H9 (cell line): ENCODE measurements at regions not wholly inside any gene's neighbourhood (a gene's known extent, or its start where the extent isn't known, plus 50 kb on each side); places are given as distances from the start of the nearest gene placed in this dataset.

Experiments
- DNase-seq: peaks from one replicate; pipeline ENCODE4 v3.0.0-alpha.2; 2017
- H2AFZ ChIP-seq: one replicate; pipeline ENCODE4 v1.6.1; 2013; ENCODE audit warnings: mild to moderate bottlenecking, low read length, control low read depth, moderate library complexity
- H2AK5ac ChIP-seq: 2 replicates; pipeline ENCODE4 v1.6.1; 2013; ENCODE audit warnings: low read length, control low read depth, mixed read lengths; ENCODE audit not compliant: insufficient read length
- H2BK120ac ChIP-seq: one replicate; pipeline ENCODE4 v1.6.1; 2013; ENCODE audit warnings: low read depth, mild to moderate bottlenecking, low read length, control low read depth, inconsistent platforms; ENCODE audit not compliant: poor library complexity, severe bottlenecking
- H2BK12ac ChIP-seq: 2 replicates; pipeline ENCODE4 v1.6.1; 2013; ENCODE audit warnings: low read length, control low read depth, mixed read lengths, low read depth; ENCODE audit not compliant: insufficient read length
- H2BK15ac ChIP-seq: 2 replicates; pipeline ENCODE4 v1.6.1; 2013; ENCODE audit warnings: low read depth, low read length, control low read depth
- H2BK20ac ChIP-seq: one replicate; pipeline ENCODE4 v1.6.1; 2013; ENCODE audit warnings: low read depth, mild to moderate bottlenecking, low read length, control low read depth, inconsistent platforms; ENCODE audit not compliant: poor library complexity, severe bottlenecking
- H2BK5ac ChIP-seq: 2 replicates; pipeline ENCODE4 v1.6.1; 2013; ENCODE audit warnings: low read length, control low read depth, mixed read lengths; ENCODE audit not compliant: insufficient read length
- H3K14ac ChIP-seq: 2 replicates; pipeline ENCODE4 v1.6.1; 2013; ENCODE audit warnings: low read length, control low read depth; ENCODE audit not compliant: insufficient read depth
- H3K18ac ChIP-seq: 2 replicates; pipeline ENCODE4 v1.6.1; 2013; ENCODE audit warnings: low read depth, mild to moderate bottlenecking, mixed read lengths, low read length, control low read depth; ENCODE audit not compliant: insufficient read length
- H3K23ac ChIP-seq: 2 replicates; pipeline ENCODE4 v1.6.1; 2013; ENCODE audit warnings: low read length, control low read depth, mixed read lengths, low read depth; ENCODE audit not compliant: insufficient read length
- H3K23me2 ChIP-seq: 2 replicates; pipeline ENCODE4 v1.6.1; 2013; ENCODE audit warnings: low read depth, mild to moderate bottlenecking, mixed read lengths, low read length, control low read depth; ENCODE audit not compliant: insufficient read length, poor library complexity, severe bottlenecking
- H3K27ac ChIP-seq: 2 replicates; pipeline ENCODE4 v1.5.1; 2013; ENCODE audit warnings: low read length, control low read depth, mixed read lengths, low read depth; ENCODE audit not compliant: insufficient read length
- H3K27me3 ChIP-seq: 2 replicates; pipeline ENCODE4 v1.6.1; 2013; ENCODE audit warnings: low read length, control low read depth, inconsistent platforms; ENCODE audit not compliant: insufficient read depth
- H3K4ac ChIP-seq: 2 replicates; pipeline ENCODE4 v1.6.1; 2013; ENCODE audit warnings: low read depth, mild to moderate bottlenecking, control low read depth, inconsistent platforms, low read length, moderate library complexity
- H3K4me1 ChIP-seq: 2 replicates; pipeline ENCODE4 v1.6.1; 2013; ENCODE audit warnings: low read length, control low read depth, inconsistent platforms; ENCODE audit not compliant: insufficient read depth
- H3K4me2 ChIP-seq: 2 replicates; pipeline ENCODE4 v1.6.1; 2013; ENCODE audit warnings: low read length, control low read depth, mixed read lengths; ENCODE audit not compliant: insufficient read length, insufficient read depth
- H3K56ac ChIP-seq: 2 replicates; pipeline ENCODE4 v1.6.1; 2013; ENCODE audit warnings: low read depth, mild to moderate bottlenecking, mixed read lengths, low read length, control low read depth; ENCODE audit not compliant: insufficient read length
- H3K79me1 ChIP-seq: 2 replicates; pipeline ENCODE4 v1.6.1; 2013; ENCODE audit warnings: low read depth, mild to moderate bottlenecking, moderate library complexity, low read length, control low read depth, inconsistent platforms; ENCODE audit not compliant: insufficient read depth, poor library complexity, severe bottlenecking
- H3K79me2 ChIP-seq: 2 replicates; pipeline ENCODE4 v1.6.1; 2013; ENCODE audit warnings: low read length, control low read depth, inconsistent platforms; ENCODE audit not compliant: insufficient read depth
- H3K9ac ChIP-seq: 2 replicates; pipeline ENCODE4 v1.6.1; 2013; ENCODE audit warnings: low read length, control low read depth, mixed read lengths; ENCODE audit not compliant: insufficient read length; ENCODE audit errors: extremely low read depth
- H3K9me3 ChIP-seq: one replicate; pipeline ENCODE4 v1.6.1; 2013; ENCODE audit warnings: low read depth, low read length, inconsistent platforms; ENCODE audit not compliant: control insufficient read depth
- H3T11ph ChIP-seq: one replicate; pipeline ENCODE4 v1.6.1; 2013; ENCODE audit warnings: mild to moderate bottlenecking, low read length, control low read depth, inconsistent platforms
- H4K20me1 ChIP-seq: one replicate; pipeline ENCODE4 v1.6.1; 2013; ENCODE audit not compliant: control insufficient read depth, insufficient read length, insufficient read depth
- H4K5ac ChIP-seq: 2 replicates; pipeline ENCODE4 v1.6.1; 2013; ENCODE audit warnings: low read depth, mild to moderate bottlenecking, mixed read lengths, low read length, control low read depth; ENCODE audit not compliant: insufficient read length
- H4K8ac ChIP-seq: replicated peaks from 2 replicates; pipeline ENCODE4 v1.6.1; 2013; ENCODE audit warnings: low read length, control low read depth, mixed read lengths, low read depth; ENCODE audit not compliant: insufficient read length
- H4K91ac ChIP-seq: 2 replicates; pipeline ENCODE4 v1.6.1; 2013; ENCODE audit warnings: low read depth, mild to moderate bottlenecking, moderate library complexity, mixed read lengths, low read length, control low read depth; ENCODE audit not compliant: insufficient read length
- H3K27ac Mint-ChIP-seq, 3 experiments: 2 replicates in 2 of 3; 3 replicates in 1 of 3; pipeline ENCODE4 v1.8.0; 2020 to 2021; ENCODE audit warnings: mixed read lengths in 3 of 3, mild to moderate bottlenecking in 1 of 3, moderate library complexity in 1 of 3
- H3K27me3 Mint-ChIP-seq: 2 replicates; pipeline ENCODE4 v1.8.0; 2021; ENCODE audit warnings: low read depth, mild to moderate bottlenecking, moderate library complexity, mixed read lengths
- H3K36me3 Mint-ChIP-seq, 3 experiments: 2 replicates in 2 of 3; 3 replicates in 1 of 3; pipeline ENCODE4 v1.8.0; 2020 to 2021; ENCODE audit warnings: low read depth in 3 of 3, mixed read lengths in 3 of 3; ENCODE audit not compliant: insufficient read depth in 1 of 3
- H3K4me1 Mint-ChIP-seq, 2 experiments: 2 replicates each; pipeline ENCODE4 v1.8.0; 2020; ENCODE audit warnings: mixed read lengths in 2 of 2
- H3K4me3 Mint-ChIP-seq, 2 experiments: 2 replicates in 1 of 2; 3 replicates in 1 of 2; pipeline ENCODE4 v1.8.0; 2020 to 2021; ENCODE audit warnings: mild to moderate bottlenecking in 2 of 2, mixed read lengths in 2 of 2, moderate library complexity in 1 of 2
- H3K9me3 Mint-ChIP-seq, 2 experiments: 2 replicates in 1 of 2; 3 replicates in 1 of 2; pipeline ENCODE4 v1.8.0; 2020; ENCODE audit warnings: mild to moderate bottlenecking in 2 of 2, mixed read lengths in 2 of 2, moderate library complexity in 1 of 2
- WGBS: extraction: QIAGEN DNeasy Blood & Tissue Kit; methylation state at CpG from one replicate; pipeline ENCODE4 v1.1.7; 2013; ENCODE audit warnings: missing lambda C conversion rate, low lambda C conversion rate, mixed read lengths; ENCODE audit not compliant: insufficient read length; ENCODE audit errors: extremely low coverage; 5-methylcytosine and 5-hydroxymethylcytosine counted together
- TF ChIP-seq, protein P1 (sequence below): fragments of 200-600 bp; sonication (generic); conservative IDR thresholded peaks from 3 replicates; pipeline ENCODE4 v1.8.0; 2021; ENCODE audit warnings: antibody characterized with exemption, mild to moderate bottlenecking

DNA sequence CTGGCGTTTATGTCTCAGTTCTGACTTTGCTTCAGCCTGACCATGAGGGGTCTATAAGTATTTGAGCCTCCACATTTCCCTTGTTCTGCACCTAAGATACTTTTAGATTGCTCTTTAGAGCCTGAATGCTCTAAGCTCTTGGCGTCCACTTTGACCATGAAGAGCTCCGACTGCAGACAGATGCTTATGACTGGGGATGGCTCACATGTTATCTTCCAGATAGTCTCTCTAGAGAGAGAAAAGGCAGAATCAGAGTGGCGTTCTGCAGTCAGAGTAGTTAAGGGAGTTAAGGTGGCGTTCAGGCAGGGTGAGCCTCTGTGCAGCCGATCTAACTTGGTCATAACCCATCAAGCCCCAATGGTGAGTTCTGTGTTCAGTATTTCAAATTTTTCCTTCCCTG lies 487.9 kb upstream of the NR2F2 start:
- no peak overlapping the region for H3K4ac ChIP-seq
- H3K56ac ChIP-seq = no peak overlapping the region
- no peak for DNase-seq
- no peak overlapping the region for H3T11ph ChIP-seq
- H3K4me1 ChIP-seq = no peaks in the 10 kb centered on the region; the same call in 1 of the 2 replicates
- no peak overlapping the region for H3K4me3 Mint-ChIP-seq
- no peaks in the 10 kb centered on the region for H3K23me2 ChIP-seq
- WGBS = no CpG with 5 or more reads among the region's 6 CpGs
- H4K20me1 ChIP-seq = no peaks in the 10 kb centered on the region
- no peaks in the 10 kb centered on the region for H3K79me2 ChIP-seq
- H4K5ac ChIP-seq = no peak overlapping the region
- TF ChIP-seq, protein P1, sequence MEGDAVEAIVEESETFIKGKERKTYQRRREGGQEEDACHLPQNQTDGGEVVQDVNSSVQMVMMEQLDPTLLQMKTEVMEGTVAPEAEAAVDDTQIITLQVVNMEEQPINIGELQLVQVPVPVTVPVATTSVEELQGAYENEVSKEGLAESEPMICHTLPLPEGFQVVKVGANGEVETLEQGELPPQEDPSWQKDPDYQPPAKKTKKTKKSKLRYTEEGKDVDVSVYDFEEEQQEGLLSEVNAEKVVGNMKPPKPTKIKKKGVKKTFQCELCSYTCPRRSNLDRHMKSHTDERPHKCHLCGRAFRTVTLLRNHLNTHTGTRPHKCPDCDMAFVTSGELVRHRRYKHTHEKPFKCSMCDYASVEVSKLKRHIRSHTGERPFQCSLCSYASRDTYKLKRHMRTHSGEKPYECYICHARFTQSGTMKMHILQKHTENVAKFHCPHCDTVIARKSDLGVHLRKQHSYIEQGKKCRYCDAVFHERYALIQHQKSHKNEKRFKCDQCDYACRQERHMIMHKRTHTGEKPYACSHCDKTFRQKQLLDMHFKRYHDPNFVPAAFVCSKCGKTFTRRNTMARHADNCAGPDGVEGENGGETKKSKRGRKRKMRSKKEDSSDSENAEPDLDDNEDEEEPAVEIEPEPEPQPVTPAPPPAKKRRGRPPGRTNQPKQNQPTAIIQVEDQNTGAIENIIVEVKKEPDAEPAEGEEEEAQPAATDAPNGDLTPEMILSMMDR = no peak
- no peak overlapping the region for H3K18ac ChIP-seq
- no peaks in the 10 kb centered on the region for H3K79me1 ChIP-seq
- H2BK20ac ChIP-seq = no peak overlapping the region
- no peak overlapping the region for H3K14ac ChIP-seq
- no peak overlapping the region for H4K91ac ChIP-seq
- H3K27ac Mint-ChIP-seq = peak overlapping the region in 1 of 3 experiments; percentile 71; a peak in 2 of 7 replicates
- peaks cover 2% of the 10 kb centered on the region; the same call in 1 of the 2 replicates for H3K27me3 Mint-ChIP-seq
- no peak overlapping the region for H3K9ac ChIP-seq
- H3K23ac ChIP-seq = no peak overlapping the region
- H4K8ac ChIP-seq = no peak overlapping the region
- no peaks in the 10 kb centered on the region for H3K27me3 ChIP-seq
- H3K36me3 Mint-ChIP-seq = no peaks in the 10 kb centered on the region
- no peak overlapping the region for H3K27ac ChIP-seq
- no peak overlapping the region for H2BK15ac ChIP-seq
- H2BK12ac ChIP-seq = no peak overlapping the region
- H3K4me2 ChIP-seq = no peak overlapping the region
- no peak overlapping the region for H2AK5ac ChIP-seq
- no peak overlapping the region for H2AFZ ChIP-seq
- no peak overlapping the region for H2BK5ac ChIP-seq
- no peaks in the 10 kb centered on the region for H3K9me3 ChIP-seq
- no peaks in the 10 kb centered on the region for H3K9me3 Mint-ChIP-seq
- peaks cover 5 to 8% of the 10 kb centered on the region in 2 experiments; a peak in 3 of 4 replicates for H3K4me1 Mint-ChIP-seq
- no peak overlapping the region for H2BK120ac ChIP-seq
